ENCODE measurements at regions not wholly inside any gene's neighbourhood (a gene's known extent, or its start where the extent isn't known, plus 50 kb on each side); places are given as distances from the start of the nearest gene placed in this dataset.

GRCh38 chr6:169997187-169997929 lies 245.9 kb downstream of the ERMARD start:
- Histone ChIP-seq H3K36me3 (ENCODE audit: control insufficient read depth in 3 of 3, insufficient read depth in 2 of 3, low read depth in 1 of 3, low read length in 3 of 3) (no peaks in the 10 kb centered on the region), H3K4me3 (ENCODE audit: low read depth in 1 of 3, low read length in 3 of 3) (no peak overlapping the region), H3K27ac (ENCODE audit: low read depth in 1 of 3, low read length in 2 of 3) (no peak overlapping the region), H3K27me3 (ENCODE audit: control insufficient read depth in 3 of 3, insufficient read depth in 3 of 3, low read length in 3 of 3) (no peaks in the 10 kb centered on the region), H3K4me1 (ENCODE audit: control insufficient read depth in 3 of 3, insufficient read depth in 2 of 3, low read depth in 1 of 3, low read length in 2 of 3) (no peaks in the 10 kb centered on the region), H3K9me3 (ENCODE audit: control insufficient read depth in 2 of 2, insufficient read depth in 1 of 2, low read depth in 1 of 2, low read length in 1 of 2) (peaks cover 0 to 7% of the 10 kb centered on the region in 2 donors)
- DNase-seq (no peak), FAIRE-seq (no peak)
- 89 to 91% (median 89%) methylated on average over 11 of the region's 11 CpGs for WGBS, 3 donors

- FAIRE-seq = no peak
- Histone ChIP-seq H3K36me3 (ENCODE audit: control insufficient read depth in 3 of 3, insufficient read depth in 2 of 3, low read depth in 1 of 3, low read length in 3 of 3) (no peaks in the 10 kb centered on the region), H3K4me3 (ENCODE audit: low read depth in 1 of 3, low read length in 3 of 3) (no peak overlapping the region), H3K27me3 (ENCODE audit: control insufficient read depth in 3 of 3, insufficient read depth in 3 of 3, low read length in 3 of 3) (no peaks in the 10 kb centered on the region), H3K9me3 (ENCODE audit: control insufficient read depth in 2 of 2, insufficient read depth in 1 of 2, low read depth in 1 of 2, low read length in 1 of 2) (peaks cover 0 to 3% of the 10 kb centered on the region in 2 donors), H3K27ac (ENCODE audit: low read depth in 1 of 3, low read length in 2 of 3) (no peak overlapping the region), H3K4me1 (ENCODE audit: control insufficient read depth in 3 of 3, insufficient read depth in 2 of 3, low read depth in 1 of 3, low read length in 2 of 3) (no peaks in the 10 kb centered on the region)
- 79 to 90% (median 80%) methylated on average over 5 of the region's 5 CpGs for WGBS, 3 donors
- no peak for DNase-seq
Observed at GRCh38 chr6:169996378-169997051, 245.1 kb downstream of the ERMARD start.

GRCh38 chr6:169994739-169995138 lies 243.3 kb downstream of the ERMARD start:
- Histone ChIP-seq H3K4me3 (ENCODE audit: low read depth in 1 of 3, low read length in 3 of 3) (no peak overlapping the region), H3K27me3 (ENCODE audit: control insufficient read depth in 3 of 3, insufficient read depth in 3 of 3, low read length in 3 of 3) (no peaks in the 10 kb centered on the region), H3K36me3 (ENCODE audit: control insufficient read depth in 3 of 3, insufficient read depth in 2 of 3, low read depth in 1 of 3, low read length in 3 of 3) (no peaks in the 10 kb centered on the region), H3K27ac (ENCODE audit: low read depth in 1 of 3, low read length in 2 of 3) (no peak overlapping the region), H3K4me1 (ENCODE audit: control insufficient read depth in 3 of 3, insufficient read depth in 2 of 3, low read depth in 1 of 3, low read length in 2 of 3) (no peaks in the 10 kb centered on the region), H3K9me3 (ENCODE audit: control insufficient read depth in 2 of 2, insufficient read depth in 1 of 2, low read depth in 1 of 2, low read length in 1 of 2) (no peaks in the 10 kb centered on the region)
- 69 to 89% (median 83%) methylated on average over 8 of the region's 8 CpGs for WGBS, 3 donors
- no peak for DNase-seq
- no peak for FAIRE-seq

- WGBS, 3 donors = 90 to 97% (median 92%) methylated on average over 15 to 16 of the region's 16 CpGs
- no peak overlapping the region for H3K4me3 ChIP-seq (ENCODE audit: low read depth in 1 of 3, low read length in 3 of 3)
- no peak overlapping the region for H3K27ac ChIP-seq (ENCODE audit: low read depth in 1 of 3, low read length in 2 of 3)
- FAIRE-seq (no peak), DNase-seq (no peak)
- no peaks in the 10 kb centered on the region for H3K9me3 ChIP-seq (ENCODE audit: control insufficient read depth in 2 of 2, insufficient read depth in 1 of 2, low read depth in 1 of 2, low read length in 1 of 2)
- H3K4me1 ChIP-seq (ENCODE audit: control insufficient read depth in 3 of 3, insufficient read depth in 2 of 3, low read depth in 1 of 3, low read length in 2 of 3) = no peaks in the 10 kb centered on the region
- no peaks in the 10 kb centered on the region for H3K36me3 ChIP-seq (ENCODE audit: control insufficient read depth in 3 of 3, insufficient read depth in 2 of 3, low read depth in 1 of 3, low read length in 3 of 3)
- H3K27me3 ChIP-seq (ENCODE audit: control insufficient read depth in 3 of 3, insufficient read depth in 3 of 3, low read length in 3 of 3) = no peaks in the 10 kb centered on the region
Observed at GRCh38 chr6:169993861-169994481, 242.5 kb downstream of the ERMARD start.

GRCh38 chr6:169991913-169992312 lies 240.5 kb downstream of the ERMARD start:
- no peak overlapping the region for H3K27ac ChIP-seq (ENCODE audit: low read depth in 1 of 3, low read length in 2 of 3)
- DNase-seq = peak in 1 of 2 donors; percentile 10
- no peak overlapping the region for H3K4me3 ChIP-seq (ENCODE audit: low read depth in 1 of 3, low read length in 3 of 3)
- H3K36me3 ChIP-seq (ENCODE audit: control insufficient read depth in 3 of 3, insufficient read depth in 2 of 3, low read depth in 1 of 3, low read length in 3 of 3) = no peaks in the 10 kb centered on the region
- 67 to 88% (median 83%) methylated on average over 8 of the region's 8 CpGs for WGBS, 3 donors
- no peaks in the 10 kb centered on the region for H3K4me1 ChIP-seq (ENCODE audit: control insufficient read depth in 3 of 3, insufficient read depth in 2 of 3, low read depth in 1 of 3, low read length in 2 of 3)
- H3K27me3 ChIP-seq (ENCODE audit: control insufficient read depth in 3 of 3, insufficient read depth in 3 of 3, low read length in 3 of 3) = no peaks in the 10 kb centered on the region
- no peak for FAIRE-seq
- H3K9me3 ChIP-seq (ENCODE audit: control insufficient read depth in 2 of 2, insufficient read depth in 1 of 2, low read depth in 1 of 2, low read length in 1 of 2) = no peaks in the 10 kb centered on the region

- no peaks in the 10 kb centered on the region for H3K9me3 ChIP-seq (ENCODE audit: control insufficient read depth in 2 of 2, insufficient read depth in 1 of 2, low read depth in 1 of 2, low read length in 1 of 2)
- DNase-seq (no peak), FAIRE-seq (no peak)
- H3K4me1 ChIP-seq (ENCODE audit: control insufficient read depth in 3 of 3, insufficient read depth in 2 of 3, low read depth in 1 of 3, low read length in 2 of 3) = no peaks in the 10 kb centered on the region
- no peaks in the 10 kb centered on the region for H3K36me3 ChIP-seq (ENCODE audit: control insufficient read depth in 3 of 3, insufficient read depth in 2 of 3, low read depth in 1 of 3, low read length in 3 of 3)
- H3K27ac ChIP-seq (ENCODE audit: low read depth in 1 of 3, low read length in 2 of 3) = no peak overlapping the region
- WGBS, 3 donors = 81 to 86% (median 83%) methylated on average over 8 of the region's 8 CpGs
- H3K4me3 ChIP-seq (ENCODE audit: low read depth in 1 of 3, low read length in 3 of 3) = no peak overlapping the region
- no peaks in the 10 kb centered on the region for H3K27me3 ChIP-seq (ENCODE audit: control insufficient read depth in 3 of 3, insufficient read depth in 3 of 3, low read length in 3 of 3)
Observed at GRCh38 chr6:169991031-169991390, 239.6 kb downstream of the ERMARD start.

- Histone ChIP-seq H3K36me3 (ENCODE audit: control insufficient read depth in 3 of 3, insufficient read depth in 2 of 3, low read depth in 1 of 3, low read length in 3 of 3) (no peaks in the 10 kb centered on the region), H3K27ac (ENCODE audit: low read depth in 1 of 3, low read length in 2 of 3) (no peak overlapping the region), H3K4me1 (ENCODE audit: control insufficient read depth in 3 of 3, insufficient read depth in 2 of 3, low read depth in 1 of 3, low read length in 2 of 3) (no peaks in the 10 kb centered on the region), H3K27me3 (ENCODE audit: control insufficient read depth in 3 of 3, insufficient read depth in 3 of 3, low read length in 3 of 3) (no peaks in the 10 kb centered on the region), H3K4me3 (ENCODE audit: low read depth in 1 of 3, low read length in 3 of 3) (no peak overlapping the region), H3K9me3 (ENCODE audit: control insufficient read depth in 2 of 2, insufficient read depth in 1 of 2, low read depth in 1 of 2, low read length in 1 of 2) (no peaks in the 10 kb centered on the region)
- 71 to 81% (median 71%) methylated on average over 32 of the region's 32 CpGs for WGBS, 3 donors
- DNase-seq = peak in 1 of 2 donors; percentile 7
- FAIRE-seq = no peak
Observed at GRCh38 chr6:169990095-169991030, 238.9 kb downstream of the ERMARD start.

GRCh38 chr6:169989594-169989993 lies 238.2 kb downstream of the ERMARD start:
- Histone ChIP-seq H3K36me3 (ENCODE audit: control insufficient read depth in 3 of 3, insufficient read depth in 2 of 3, low read depth in 1 of 3, low read length in 3 of 3) (no peaks in the 10 kb centered on the region), H3K27ac (ENCODE audit: low read depth in 1 of 3, low read length in 2 of 3) (no peak overlapping the region), H3K4me3 (ENCODE audit: low read depth in 1 of 3, low read length in 3 of 3) (no peak overlapping the region), H3K27me3 (ENCODE audit: control insufficient read depth in 3 of 3, insufficient read depth in 3 of 3, low read length in 3 of 3) (no peaks in the 10 kb centered on the region), H3K9me3 (ENCODE audit: control insufficient read depth in 2 of 2, insufficient read depth in 1 of 2, low read depth in 1 of 2, low read length in 1 of 2) (no peaks in the 10 kb centered on the region), H3K4me1 (ENCODE audit: control insufficient read depth in 3 of 3, insufficient read depth in 2 of 3, low read depth in 1 of 3, low read length in 2 of 3) (no peaks in the 10 kb centered on the region)
- DNase-seq (no peak), FAIRE-seq (no peak)
- 81 to 91% (median 84%) methylated on average over 8 of the region's 8 CpGs for WGBS, 3 donors

All from small intestine (tissue), 7 donors.